Hematopoietic multipotent progenitor cell treated with erythropoietin and hydrocortisone succinate and interleukin-3 and kit ligand, for 17 days (in vitro differentiated cells): ENCODE measurements at regions not wholly inside any gene's neighbourhood (a gene's known extent, or its start where the extent isn't known, plus 50 kb on each side); places are given as distances from the start of the nearest gene placed in this dataset.
"Not testable (repeated sequence)": the region's sequence is repeated elsewhere in the genome, so short reads cannot be mapped to it uniquely, and the experiment has no call there.

ENCODE experiments used
- DNase-seq: peaks from one replicate; pipeline ENCODE4 v3.0.0-alpha.2; 2015; ENCODE audit warnings: low spot score

DNA sequence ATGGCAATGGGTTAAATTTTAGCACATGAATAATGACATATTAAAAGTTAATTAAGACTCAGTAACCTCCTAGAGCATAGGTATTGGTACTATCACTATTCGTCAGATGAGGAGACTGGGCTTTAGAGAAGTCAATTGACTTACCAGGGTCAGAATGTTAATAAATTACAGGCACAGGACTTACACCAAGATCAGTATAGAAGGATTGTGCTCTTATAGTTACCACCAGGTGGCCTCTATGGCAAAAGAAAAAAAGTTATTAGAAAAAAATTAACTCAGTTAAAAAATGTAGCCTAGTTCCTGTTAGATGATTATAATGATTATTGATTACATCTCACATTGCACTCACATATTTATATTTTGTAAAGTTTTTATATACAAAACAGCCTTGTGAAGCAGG is 1163.7 kb downstream of the FAM181B start:
- DNase-seq: no peak

DNA sequence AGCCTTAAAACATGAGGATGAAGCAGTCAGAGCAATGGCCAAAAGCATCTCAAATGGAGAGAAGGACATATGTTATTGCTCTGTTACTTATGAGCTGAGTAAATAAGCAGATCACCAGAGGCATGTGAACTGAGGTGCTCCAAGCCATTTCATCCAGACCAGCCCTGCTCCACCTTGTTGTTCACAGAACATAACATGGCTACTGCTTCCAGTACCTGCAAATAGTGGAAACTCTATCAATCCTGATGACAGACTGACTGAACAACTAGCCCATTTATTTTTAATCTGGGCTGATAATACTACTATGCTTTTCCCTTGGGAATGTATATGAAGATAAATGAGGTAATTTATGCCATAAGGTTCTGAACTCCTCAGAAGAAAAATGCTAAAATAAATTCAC is 1164.7 kb downstream of the FAM181B start:
- no peak for DNase-seq

DNA sequence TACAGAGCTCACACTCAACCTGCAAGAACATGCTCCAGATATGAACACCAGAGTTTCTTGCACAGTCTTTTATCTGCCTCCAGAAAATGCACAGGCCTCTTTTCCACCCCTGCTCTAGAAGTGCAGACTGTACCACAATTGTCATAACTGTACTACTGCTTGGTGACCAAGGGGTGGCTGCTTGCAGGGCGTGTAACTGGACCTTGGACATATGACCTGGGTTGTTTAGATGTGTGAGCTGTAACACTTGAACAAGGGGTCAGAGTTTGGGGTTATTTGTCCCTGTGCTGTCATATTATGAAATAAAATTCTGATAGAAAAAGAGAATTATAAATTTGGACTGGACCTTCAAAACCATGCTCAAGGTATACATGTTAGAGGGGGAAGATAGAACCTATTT is 1185.5 kb downstream of the FAM181B start:
- DNase-seq: no peak

DNA sequence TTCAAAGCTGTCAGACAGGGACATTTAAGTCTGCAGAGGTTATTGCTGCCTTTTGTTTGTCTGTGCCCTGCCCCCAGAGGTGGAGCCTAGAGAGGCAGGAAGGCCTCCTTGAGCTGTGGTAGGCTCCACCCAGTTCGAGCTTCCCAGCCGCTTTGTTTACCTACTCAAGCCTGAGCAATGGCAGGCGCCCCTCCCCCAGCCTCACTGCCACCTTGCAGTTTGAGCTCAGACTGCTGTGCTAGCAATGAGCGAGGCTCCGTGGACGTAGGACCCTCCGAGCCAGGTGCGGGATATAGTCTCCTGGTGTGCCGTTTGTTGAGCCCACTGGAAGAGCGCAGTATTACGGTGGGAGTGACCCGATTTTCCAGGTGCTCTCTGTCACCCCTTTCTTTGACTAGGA is 1193.9 kb downstream of the FAM181B start:
- DNase-seq: not testable (repeated sequence)

DNA sequence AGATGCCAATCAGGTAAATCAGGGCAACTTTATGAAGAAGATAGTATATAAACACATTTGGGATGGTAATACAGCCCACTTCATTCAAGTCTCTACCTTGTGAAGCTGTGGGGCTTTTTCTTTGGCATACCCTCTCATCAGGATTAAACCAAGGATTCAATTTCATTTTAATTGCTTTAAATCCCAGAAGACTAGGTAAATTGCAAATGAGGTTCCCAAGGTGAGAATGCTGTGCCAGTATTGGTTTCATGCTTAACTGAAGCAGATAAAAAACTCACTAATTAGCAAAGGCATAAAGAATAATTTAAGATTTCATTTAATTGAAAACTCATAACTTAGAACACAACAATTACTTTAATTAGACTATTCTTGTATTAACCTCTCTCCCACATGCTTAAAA is 1218.1 kb downstream of the FAM181B start:
- no peak for DNase-seq

DNA sequence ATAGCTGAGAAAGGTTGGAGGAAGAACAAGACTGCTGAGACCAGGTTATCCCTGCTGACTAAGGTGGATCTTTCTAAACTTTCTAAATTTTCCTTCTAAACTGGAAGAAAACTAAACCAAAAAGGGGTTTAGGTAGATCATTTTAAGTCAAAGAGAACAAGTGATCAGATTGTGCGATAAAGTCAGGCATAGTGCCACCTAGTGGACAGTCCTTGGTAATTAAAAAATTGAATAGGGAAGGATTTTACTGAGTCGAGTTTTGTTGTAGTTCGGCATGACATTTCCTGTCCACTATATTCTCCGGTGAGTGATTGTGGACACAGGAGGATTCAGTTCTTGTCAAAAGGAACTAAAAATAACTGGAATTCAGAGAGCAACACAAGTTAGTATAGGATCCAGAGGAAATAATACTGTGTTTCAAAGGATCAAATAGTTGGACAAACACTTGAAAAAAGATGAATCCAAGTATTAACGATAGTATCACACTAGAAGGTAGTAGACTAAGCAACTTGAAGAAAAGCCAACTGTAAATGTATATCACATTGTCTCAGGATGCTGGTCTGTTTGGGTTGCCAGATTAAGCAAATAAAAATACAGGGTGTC is 1236.4 kb downstream of the FAM181B start:
- DNase-seq: peak; percentile 17

DNA sequence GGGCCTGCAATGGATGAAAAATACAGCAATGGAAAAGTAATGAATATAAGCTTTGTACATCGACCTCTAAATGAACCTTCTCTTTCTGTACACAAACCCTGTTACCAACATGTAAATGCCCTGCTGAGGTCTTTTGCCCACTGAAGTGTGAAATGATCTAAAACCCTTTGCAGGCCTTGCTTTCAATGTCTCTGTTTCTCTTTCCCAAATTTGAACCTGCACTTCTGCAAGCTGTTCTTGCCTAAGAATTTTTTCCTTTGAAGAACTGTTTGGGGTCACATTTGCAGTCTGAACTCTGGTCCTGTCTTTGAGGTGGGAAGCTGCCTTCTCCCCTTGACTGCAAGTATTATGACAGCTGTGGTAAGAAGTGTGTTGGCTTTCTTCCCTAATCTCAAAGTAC is 1237.1 kb downstream of the FAM181B start:
- DNase-seq: no peak

DNA sequence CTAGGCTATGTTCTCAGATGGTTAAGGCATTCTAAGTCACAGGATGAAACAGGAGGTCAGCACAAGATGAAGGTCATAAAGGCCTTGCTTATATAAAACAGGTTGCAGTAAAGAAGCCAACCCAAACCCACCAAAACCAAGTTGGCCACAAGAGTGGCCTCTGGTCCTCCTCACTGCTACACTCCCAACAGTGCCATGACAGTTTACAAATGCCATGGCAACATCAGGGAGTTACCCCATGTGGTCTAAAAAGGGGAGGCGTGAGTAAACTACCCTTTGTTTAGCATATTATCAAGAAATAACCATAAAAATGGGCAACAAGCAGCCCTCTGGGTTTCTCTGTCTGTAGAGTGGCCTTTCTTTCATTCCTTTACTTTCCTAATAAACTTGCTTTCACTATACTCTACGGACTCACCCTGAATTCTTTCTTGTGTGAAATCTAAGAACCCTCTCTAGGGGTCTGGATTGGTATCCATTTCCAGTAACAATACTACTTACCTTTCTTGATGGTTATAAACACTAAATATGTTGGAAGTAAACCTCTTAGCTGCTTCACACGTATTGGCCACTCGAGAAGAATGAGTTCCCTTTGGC is 1237.9 kb downstream of the FAM181B start:
- no peak for DNase-seq

DNA sequence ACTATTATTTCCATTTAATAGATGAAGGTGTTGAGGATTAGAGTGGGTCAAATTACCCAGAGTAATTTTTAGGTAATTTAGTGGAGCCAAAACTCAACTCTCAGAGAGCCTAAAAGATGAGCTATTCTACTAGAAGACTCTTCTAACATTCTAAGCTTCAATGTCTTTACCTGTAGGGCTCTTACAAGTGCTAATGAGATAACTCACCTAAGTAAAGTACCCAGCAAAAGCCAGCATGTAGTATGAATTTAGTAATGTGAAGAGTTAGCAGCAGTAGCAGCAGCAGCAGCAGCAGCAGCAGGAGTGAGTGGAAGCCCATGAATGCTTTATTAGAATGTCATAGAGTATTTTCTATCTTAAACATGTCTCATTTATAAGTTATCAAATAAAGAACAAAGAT is 1239.2 kb downstream of the FAM181B start:
- DNase-seq: no peak

DNA sequence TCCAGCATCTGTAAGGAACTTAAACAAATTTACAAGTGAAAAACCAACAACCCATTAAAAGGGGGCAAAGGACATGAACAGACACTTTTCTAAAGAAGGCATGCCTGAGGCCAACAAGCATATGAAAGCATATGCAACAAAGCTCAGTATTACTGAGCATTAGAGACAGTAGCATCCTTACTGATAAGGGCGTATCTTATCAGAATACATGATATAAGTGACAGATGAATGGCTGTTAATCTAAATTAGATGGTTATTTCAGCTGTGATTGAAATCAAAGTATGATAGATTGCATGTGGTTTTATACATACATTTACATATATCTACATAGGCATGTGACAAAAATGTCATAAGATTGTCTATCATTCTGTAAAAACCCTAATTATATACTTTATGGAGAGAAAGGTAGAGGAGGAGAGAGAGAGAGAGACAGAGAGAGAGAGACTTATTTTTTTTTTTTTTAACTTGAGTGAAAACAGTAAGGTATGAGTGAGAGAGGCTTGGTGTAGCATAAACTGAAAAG is 1240.7 kb downstream of the FAM181B start:
- no peak for DNase-seq

DNA sequence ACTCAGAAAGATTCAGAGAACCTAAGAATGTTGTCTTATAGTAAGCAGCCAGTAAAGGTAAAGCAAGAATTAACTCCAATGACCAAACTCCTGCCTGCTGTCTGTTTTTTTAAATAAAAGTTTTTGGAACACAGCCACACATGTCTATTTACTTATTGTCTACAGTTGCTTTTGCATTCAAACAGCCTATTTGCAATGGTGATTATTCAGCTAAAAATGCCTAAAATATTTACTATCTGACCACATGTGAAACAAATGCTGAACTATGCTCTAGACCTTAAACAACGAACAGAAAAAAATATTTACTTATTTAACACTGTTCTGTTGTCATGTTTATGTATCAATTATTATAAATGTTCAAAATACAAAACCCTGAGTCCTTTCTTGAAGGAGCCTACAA is 1246.6 kb downstream of the FAM181B start:
- no peak for DNase-seq

DNA sequence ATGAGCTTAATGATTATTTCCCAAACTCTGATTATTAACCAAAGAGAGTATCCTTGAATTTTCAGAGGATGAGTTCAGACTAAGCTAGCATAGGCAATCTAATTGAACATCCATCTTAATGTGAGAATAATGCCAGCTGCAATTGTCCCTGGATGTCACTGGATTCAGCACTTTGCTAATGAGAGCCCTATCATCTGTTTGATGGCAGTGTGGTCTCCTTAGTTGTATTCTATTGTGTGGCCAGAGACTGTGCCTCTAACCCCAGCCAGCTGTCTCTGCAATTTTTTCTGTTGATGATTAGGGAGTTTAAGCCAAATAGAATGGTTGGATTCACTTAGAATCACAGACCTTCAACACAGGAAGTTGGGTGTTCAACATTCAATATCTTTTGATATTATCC is 1249.5 kb downstream of the FAM181B start:
- DNase-seq: no peak

DNA sequence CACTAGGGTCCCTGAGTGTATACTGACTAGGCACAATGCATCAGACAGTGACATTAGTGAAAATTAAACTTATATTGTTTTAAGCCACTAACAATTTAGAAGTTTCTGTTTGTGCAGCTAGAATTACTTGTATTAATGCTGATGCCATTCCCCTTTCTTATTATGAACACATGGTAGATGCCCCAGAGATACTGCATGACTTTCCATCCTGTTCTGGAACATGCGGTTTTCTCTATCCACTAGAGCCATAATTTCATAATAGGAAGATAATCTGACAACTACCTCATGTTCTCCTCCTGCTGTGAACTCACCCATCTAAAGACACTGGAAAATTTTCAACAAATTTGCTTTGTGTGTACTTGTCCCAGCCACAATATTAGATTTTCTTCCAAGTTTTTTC is 1256.4 kb downstream of the FAM181B start:
- DNase-seq: no peak

DNA sequence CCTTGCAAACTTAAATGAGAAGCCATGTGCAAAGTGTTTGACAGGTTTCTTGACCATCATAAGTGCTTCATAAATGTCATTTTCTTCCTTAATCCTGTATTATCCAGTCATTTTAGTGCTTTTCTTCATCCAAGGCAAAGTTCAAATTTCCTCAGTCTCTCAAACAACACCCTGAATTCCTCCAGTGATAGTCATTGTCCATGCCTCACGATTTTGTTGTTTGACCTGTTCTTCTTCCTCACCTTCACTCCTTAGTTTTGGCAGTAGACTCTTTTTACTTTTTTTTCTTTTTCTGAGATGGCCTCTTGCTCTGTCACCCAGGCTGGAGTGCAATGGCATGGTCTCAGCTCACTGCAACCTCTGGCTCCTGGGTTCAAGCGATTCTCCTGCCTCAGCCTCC is 1257.3 kb downstream of the FAM181B start:
- no peak for DNase-seq

DNA sequence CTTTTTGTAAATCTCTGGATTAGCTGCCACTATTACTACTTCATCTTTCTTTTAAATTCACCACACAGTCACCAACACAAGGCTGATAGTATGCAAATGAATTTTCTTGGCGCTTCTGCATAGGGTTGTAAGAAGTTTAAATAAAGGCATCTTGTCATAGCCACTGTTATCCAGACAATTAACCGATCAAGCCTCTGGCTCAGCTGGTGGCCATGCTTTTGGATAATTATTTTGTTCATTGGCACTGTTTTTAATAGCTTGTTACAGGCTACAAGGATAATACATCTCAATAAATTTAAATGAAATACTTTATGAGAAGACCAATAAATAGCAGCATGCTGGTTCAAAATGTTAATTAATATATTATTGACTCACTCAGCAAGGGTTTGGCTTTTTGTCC is 1261.0 kb downstream of the FAM181B start:
- no peak for DNase-seq

DNA sequence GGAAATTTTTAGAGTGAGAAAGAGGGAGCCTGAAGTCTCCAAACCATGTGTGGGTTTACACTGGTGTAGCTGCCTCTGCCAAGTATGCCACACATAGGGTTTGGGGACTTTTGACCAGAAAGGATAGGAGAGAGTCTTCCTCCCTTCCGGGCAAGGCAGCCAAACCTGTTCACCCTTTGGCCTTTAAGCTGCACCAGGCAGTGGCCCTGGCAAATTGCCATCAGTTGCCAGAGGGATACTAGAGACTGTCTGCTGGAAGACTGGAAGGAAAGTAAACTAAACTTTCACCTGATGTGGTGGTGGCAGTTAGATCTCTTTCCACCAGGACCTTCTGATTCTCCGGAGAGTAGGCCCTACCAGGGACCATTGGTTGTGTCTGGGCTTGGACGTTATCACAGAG is 1263.2 kb downstream of the FAM181B start:
- no peak for DNase-seq

DNA sequence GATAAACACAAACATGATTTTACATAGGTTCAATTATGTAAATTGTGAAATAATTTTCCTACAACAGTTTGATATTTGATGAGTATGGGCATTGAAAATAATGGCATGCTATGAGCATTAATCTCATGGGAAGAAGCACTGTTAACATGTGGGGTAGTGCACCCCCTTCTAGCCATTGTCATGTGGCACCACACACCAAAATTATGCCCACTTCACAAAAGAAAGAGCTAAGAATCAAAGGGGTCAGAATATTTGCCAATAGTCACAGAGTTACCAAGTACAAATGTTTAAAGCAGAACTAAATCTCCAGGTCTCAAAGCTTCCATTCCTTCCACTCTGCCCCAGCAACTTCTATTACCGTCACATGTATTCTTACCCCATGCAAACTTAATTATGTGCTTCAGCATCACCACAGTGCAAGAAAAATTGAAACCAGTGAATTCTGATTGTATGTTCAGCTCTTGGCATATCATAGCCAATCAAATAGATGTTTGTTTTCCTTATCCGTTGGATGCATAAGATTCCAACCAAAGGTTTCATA is 1273.8 kb downstream of the FAM181B start:
- DNase-seq: no peak

DNA sequence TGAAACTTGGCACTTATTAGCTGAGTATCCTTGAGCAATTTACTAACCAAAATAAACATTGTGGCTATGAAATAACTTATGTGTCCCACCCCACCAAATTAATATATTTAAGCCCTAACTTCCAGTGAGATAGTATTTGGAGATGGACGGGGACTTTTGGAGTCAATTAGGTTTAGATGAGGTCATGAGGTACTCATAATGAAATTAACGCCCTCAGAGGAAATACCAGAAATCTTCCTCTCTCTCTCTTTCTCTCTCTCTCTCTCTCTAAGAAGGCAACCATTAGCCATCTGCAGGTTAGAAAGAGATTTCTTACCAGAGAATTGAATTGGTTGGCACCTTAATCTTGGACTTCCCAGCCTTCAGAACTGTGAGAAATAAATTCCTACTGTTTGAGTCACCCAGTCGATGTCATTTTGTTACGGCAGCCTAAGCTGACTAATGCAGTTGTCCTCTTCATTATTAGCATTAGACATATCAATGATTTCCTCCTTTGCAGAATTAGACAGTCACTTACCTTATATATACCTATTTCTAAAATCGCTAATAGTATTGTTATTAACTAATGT is 1284.0 kb downstream of the FAM181B start:
- no peak for DNase-seq

DNA sequence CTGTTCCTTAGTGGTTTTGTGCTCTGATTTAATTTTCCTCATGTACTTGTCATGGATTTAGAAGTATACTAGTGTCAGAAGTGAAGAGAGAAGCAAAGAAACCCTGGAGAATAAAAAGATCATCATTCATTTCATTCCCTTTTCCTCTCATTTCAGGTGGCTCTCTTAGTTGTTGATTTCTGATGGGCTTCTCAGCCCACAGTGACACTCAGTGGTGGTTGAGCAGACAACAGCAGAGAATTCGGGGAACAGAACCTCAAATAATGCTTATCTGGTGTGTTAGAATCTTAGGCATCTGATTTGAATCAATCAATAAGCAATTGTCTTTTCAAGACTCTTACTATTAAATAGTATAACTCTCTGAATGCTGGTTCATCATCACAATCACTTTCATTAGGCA is 1289.4 kb downstream of the FAM181B start:
- no peak for DNase-seq

DNA sequence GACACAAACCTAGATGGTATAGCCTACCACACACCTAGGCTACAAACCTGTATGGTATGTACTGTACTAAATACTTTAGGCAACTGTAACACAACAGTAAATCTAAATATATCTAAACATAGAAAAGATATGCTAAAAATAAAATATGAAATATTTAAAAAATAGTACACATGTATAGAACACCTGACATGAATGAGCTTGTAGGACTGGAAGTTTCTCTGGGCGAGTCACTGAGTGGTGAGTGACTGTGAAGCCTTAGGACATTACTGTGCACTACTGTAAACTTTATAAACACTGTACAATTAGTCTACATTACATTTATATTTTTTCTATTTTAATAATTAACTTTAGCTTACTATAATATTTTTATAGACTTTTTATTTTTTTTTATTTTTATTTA is 1301.3 kb downstream of the FAM181B start:
- no peak for DNase-seq

DNA sequence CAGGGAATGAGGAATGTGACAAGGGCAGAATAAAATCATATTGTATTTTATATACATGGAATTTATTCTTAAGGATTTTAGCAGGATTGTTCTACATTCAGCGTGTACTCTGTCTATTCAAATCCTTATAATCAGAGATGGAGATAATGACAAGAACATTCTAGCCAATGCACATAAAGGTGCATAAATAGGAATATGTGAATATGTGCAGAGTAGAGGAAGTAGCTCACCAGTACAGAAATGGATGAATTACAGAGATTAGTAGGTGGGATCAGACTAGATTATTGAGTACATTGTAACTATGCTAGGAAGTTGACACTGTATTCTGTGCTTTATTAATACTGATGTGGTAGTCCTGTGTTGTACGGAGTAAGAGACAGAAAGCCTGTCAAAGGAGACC is 1308.8 kb downstream of the FAM181B start:
- DNase-seq: no peak

DNA sequence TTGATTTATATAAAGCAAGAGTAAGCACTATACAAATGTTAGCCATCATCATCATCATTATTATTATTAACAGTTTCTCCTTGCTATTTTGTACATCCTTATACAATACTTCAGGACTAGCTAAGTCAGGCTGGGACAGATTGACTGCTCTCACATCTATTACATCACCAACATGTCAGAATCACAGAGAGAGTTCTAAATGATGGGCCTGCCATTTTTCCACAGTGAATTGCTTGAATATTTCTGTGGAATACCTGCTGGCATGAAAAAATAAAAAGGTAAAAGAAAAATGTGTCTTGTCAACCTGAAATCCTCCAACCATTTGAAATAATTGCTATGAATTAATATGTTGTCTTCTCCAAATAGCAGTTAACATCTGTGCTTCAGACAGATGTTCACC is 1311.3 kb downstream of the FAM181B start:
- DNase-seq: no peak

DNA sequence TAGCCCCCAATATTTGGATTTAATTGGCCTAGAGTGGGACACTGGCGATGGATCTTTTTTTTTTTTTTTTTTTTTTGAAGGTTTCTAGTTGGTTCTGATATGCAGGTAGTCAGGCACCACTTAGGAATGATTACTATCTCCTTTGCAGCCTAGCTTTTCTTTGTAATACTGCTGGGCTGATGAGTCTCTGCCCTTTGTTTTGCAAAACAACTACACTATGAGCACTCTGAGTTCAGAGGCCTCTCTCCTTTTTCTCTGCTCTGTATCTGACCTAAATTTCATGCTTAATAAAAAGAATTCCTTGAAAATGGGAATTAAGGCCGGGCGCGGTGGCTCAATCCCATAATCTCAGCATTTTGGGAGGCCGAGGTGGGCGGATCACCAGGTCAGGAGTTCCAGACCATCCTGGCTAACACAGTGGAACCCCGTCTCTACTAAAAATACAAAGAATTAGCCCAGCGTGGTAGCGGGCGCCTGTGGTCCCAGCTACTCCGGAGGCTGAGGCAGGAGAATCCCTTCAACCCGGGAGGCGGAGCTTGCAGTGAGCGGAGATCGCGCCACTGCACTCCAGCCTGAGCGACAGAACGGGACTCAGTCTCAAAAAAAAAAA is 1312.3 kb downstream of the FAM181B start:
- DNase-seq: no peak
